ENCODE measurements at regions not wholly inside any gene's neighbourhood (a gene's known extent, or its start where the extent isn't known, plus 50 kb on each side); places are given as distances from the start of the nearest gene placed in this dataset.

GRCh38 chr13:64397701-64398100, 2832.4 kb downstream of the PCDH9 start (continued):
- TF ChIP-seq TAF1 (conservative IDR thresholded peaks at IDR 0.05): no peak
- no peak for TF ChIP-seq HNF4A (conservative IDR thresholded peaks at IDR 0.05)
- TF ChIP-seq FOXA2 (IDR thresholded peaks at IDR 0.05): no peak
- TF ChIP-seq EGR1 (IDR thresholded peaks at IDR 0.05; ENCODE audit: low read depth in 2 of 2): no peak
- no peak for TF ChIP-seq JUND (IDR thresholded peaks at IDR 0.05)
- TF ChIP-seq YY1 (IDR thresholded peaks at IDR 0.05): no peak
- TF ChIP-seq ATF3 (IDR thresholded peaks at IDR 0.05): no peak

- Histone ChIP-seq H3K9me3 (ENCODE audit: control insufficient read depth in 4 of 4, low read length in 3 of 4) (peaks cover 0 to 5% (median 0%) of the 10 kb centered on the region in 4 donors), H3K9ac (ENCODE audit: low read depth in 1 of 2, low read length in 2 of 2) (no peak overlapping the region), H3K36me3 (ENCODE audit: control insufficient read depth in 4 of 4, insufficient read depth in 3 of 4, low read depth in 1 of 4, low read length in 3 of 4) (no peaks in the 10 kb centered on the region), H3K27ac (ENCODE audit: low read depth in 1 of 2, low read length in 2 of 2) (no peak overlapping the region), H3K4me3 (ENCODE audit: low read depth in 1 of 3, low read length in 3 of 3) (no peak overlapping the region), H3K27me3 (ENCODE audit: control insufficient read depth in 4 of 4, insufficient read depth in 4 of 4, low read length in 3 of 4) (peaks cover 0 to 2% (median 0%) of the 10 kb centered on the region in 4 donors), H3K4me1 (ENCODE audit: control insufficient read depth in 4 of 4, insufficient read depth in 4 of 4, low read length in 3 of 4) (no peaks in the 10 kb centered on the region)
- no peak for DNase-seq (ENCODE audit: low spot score)
- TF ChIP-seq, protein P1, sequence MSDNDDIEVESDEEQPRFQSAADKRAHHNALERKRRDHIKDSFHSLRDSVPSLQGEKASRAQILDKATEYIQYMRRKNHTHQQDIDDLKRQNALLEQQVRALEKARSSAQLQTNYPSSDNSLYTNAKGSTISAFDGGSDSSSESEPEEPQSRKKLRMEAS (IDR thresholded peaks at IDR 0.05): no peak
- no peak for TF ChIP-seq RXRA (IDR thresholded peaks at IDR 0.05)
- no peak for TF ChIP-seq SP1 (IDR thresholded peaks at IDR 0.05)
- TF ChIP-seq TAF1 (conservative IDR thresholded peaks at IDR 0.05): no peak
- TF ChIP-seq EGR1 (IDR thresholded peaks at IDR 0.05; ENCODE audit: low read depth in 2 of 2): no peak
- no peak for TF ChIP-seq JUND (IDR thresholded peaks at IDR 0.05)
- TF ChIP-seq YY1 (IDR thresholded peaks at IDR 0.05): no peak
- no peak for TF ChIP-seq RAD21 (IDR thresholded peaks at IDR 0.05)
- TF ChIP-seq FOXA1 (IDR thresholded peaks at IDR 0.05): no peak
- TF ChIP-seq ATF3 (IDR thresholded peaks at IDR 0.05): no peak
- TF ChIP-seq, protein P2, sequence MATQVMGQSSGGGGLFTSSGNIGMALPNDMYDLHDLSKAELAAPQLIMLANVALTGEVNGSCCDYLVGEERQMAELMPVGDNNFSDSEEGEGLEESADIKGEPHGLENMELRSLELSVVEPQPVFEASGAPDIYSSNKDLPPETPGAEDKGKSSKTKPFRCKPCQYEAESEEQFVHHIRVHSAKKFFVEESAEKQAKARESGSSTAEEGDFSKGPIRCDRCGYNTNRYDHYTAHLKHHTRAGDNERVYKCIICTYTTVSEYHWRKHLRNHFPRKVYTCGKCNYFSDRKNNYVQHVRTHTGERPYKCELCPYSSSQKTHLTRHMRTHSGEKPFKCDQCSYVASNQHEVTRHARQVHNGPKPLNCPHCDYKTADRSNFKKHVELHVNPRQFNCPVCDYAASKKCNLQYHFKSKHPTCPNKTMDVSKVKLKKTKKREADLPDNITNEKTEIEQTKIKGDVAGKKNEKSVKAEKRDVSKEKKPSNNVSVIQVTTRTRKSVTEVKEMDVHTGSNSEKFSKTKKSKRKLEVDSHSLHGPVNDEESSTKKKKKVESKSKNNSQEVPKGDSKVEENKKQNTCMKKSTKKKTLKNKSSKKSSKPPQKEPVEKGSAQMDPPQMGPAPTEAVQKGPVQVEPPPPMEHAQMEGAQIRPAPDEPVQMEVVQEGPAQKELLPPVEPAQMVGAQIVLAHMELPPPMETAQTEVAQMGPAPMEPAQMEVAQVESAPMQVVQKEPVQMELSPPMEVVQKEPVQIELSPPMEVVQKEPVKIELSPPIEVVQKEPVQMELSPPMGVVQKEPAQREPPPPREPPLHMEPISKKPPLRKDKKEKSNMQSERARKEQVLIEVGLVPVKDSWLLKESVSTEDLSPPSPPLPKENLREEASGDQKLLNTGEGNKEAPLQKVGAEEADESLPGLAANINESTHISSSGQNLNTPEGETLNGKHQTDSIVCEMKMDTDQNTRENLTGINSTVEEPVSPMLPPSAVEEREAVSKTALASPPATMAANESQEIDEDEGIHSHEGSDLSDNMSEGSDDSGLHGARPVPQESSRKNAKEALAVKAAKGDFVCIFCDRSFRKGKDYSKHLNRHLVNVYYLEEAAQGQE (IDR thresholded peaks at IDR 0.05): no peak
- TF ChIP-seq FOXA2 (IDR thresholded peaks at IDR 0.05): no peak
- TF ChIP-seq NR2F2 (IDR thresholded peaks at IDR 0.05): no peak
- TF ChIP-seq, protein P3, sequence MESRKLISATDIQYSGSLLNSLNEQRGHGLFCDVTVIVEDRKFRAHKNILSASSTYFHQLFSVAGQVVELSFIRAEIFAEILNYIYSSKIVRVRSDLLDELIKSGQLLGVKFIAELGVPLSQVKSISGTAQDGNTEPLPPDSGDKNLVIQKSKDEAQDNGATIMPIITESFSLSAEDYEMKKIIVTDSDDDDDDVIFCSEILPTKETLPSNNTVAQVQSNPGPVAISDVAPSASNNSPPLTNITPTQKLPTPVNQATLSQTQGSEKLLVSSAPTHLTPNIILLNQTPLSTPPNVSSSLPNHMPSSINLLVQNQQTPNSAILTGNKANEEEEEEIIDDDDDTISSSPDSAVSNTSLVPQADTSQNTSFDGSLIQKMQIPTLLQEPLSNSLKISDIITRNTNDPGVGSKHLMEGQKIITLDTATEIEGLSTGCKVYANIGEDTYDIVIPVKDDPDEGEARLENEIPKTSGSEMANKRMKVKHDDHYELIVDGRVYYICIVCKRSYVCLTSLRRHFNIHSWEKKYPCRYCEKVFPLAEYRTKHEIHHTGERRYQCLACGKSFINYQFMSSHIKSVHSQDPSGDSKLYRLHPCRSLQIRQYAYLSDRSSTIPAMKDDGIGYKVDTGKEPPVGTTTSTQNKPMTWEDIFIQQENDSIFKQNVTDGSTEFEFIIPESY (IDR thresholded peaks at IDR 0.05): no peak
- no peak for TF ChIP-seq HNF4A (conservative IDR thresholded peaks at IDR 0.05)
- whole genome bisulfite sequencing: 76% methylated on average over 1 of the region's 1 CpG
Observed at GRCh38 chr13:64377606-64378005, 2852.5 kb downstream of the PCDH9 start.

GRCh38 chr13:64371461-64371860, 2858.7 kb downstream of the PCDH9 start:
- H3K9ac ChIP-seq (ENCODE audit: low read depth in 1 of 2, low read length in 2 of 2): no peak overlapping the region
- WGBS: 72% methylated on average over 2 of the region's 2 CpGs

More at GRCh38 chr13:64371461-64371860, 2858.7 kb downstream of the PCDH9 start:
- H3K4me1 ChIP-seq (ENCODE audit: control insufficient read depth in 4 of 4, insufficient read depth in 4 of 4, low read length in 3 of 4): no peaks in the 10 kb centered on the region
- DNase-seq (ENCODE audit: low spot score): no peak
- no peak overlapping the region for H3K27ac ChIP-seq (ENCODE audit: low read depth in 1 of 2, low read length in 2 of 2)
- peaks cover 0 to 5% (median under 1%) of the 10 kb centered on the region in 4 donors for H3K9me3 ChIP-seq (ENCODE audit: control insufficient read depth in 4 of 4, low read length in 3 of 4)
- no peaks in the 10 kb centered on the region for H3K36me3 ChIP-seq (ENCODE audit: control insufficient read depth in 4 of 4, insufficient read depth in 3 of 4, low read depth in 1 of 4, low read length in 3 of 4)
- peaks cover 0 to 2% (median 0%) of the 10 kb centered on the region in 4 donors for H3K27me3 ChIP-seq (ENCODE audit: control insufficient read depth in 4 of 4, insufficient read depth in 4 of 4, low read length in 3 of 4)
- TF ChIP-seq TAF1 (conservative IDR thresholded peaks at IDR 0.05): no peak
- TF ChIP-seq FOXA2 (IDR thresholded peaks at IDR 0.05): no peak
- TF ChIP-seq, protein P3 (IDR thresholded peaks at IDR 0.05): no peak
- no peak for TF ChIP-seq EGR1 (IDR thresholded peaks at IDR 0.05; ENCODE audit: low read depth in 2 of 2)
- TF ChIP-seq NR2F2 (IDR thresholded peaks at IDR 0.05): no peak
- no peak overlapping the region for H3K4me3 ChIP-seq (ENCODE audit: low read depth in 1 of 3, low read length in 3 of 3)

Data from liver (tissue), 7 donors.